GM10266 (cell line): ENCODE measurements at regions not wholly inside any gene's neighbourhood (a gene's known extent, or its start where the extent isn't known, plus 50 kb on each side); places are given as distances from the start of the nearest gene placed in this dataset.

Source experiments
- DNase-seq: peaks from one replicate; pipeline ENCODE4 v3.0.0; 2012; ENCODE audit errors: extremely low spot score
- CTCF ChIP-seq: IDR thresholded peaks from 2 replicates; pipeline ENCODE4 v1.5.1; 2012; ENCODE audit warnings: mild to moderate bottlenecking, low read depth; ENCODE audit not compliant: control insufficient read depth, insufficient read depth; ENCODE audit errors: missing control alignments

- TF ChIP-seq CTCF = no peak
- DNase-seq = no peak
Observed at GRCh38 chr11:81394311-81394710, 1339.4 kb downstream of the FAM181B start.

DNA sequence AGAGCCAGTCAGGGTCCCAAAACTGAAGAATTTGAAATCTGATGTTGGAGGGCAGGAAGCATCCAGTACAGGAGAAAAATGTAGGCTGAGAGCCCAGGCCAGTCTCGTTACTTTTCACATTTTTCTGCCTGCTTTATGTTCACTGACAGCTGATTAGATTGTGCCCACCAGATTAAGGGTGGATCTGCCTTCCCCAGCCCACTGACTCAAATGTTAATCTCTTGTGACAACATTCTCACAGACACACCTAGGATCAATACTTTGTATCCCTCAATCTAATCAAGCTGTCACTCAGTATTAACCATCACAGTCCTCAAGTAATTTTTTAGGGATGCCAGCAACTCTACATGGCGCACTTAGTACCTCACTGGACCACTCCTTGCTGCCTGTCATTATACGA, 1345.3 kb downstream of the FAM181B start:
- no peak for DNase-seq
- TF ChIP-seq CTCF = no peak

DNA sequence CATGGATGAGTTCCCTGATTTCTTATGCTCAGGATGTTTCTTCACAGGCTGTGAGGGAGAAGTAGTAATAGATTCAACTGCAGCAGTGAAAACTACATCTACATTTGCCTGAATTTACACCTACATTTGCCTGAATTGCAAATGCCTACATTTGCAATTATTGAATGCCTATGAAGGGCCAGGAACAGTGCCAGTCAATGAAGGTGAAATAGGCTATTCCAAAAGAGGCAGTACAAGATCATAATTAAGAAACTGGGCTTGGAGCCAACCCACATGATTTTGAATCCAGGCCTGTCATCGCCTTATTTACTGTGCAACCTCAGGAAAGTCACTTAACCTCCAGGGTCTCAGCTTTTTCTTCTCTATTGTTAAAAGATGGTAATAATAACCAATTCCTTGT, 1353.3 kb downstream of the FAM181B start:
- no peak for DNase-seq
- TF ChIP-seq CTCF = no peak

GRCh38 chr11:81377418-81377817, 1356.2 kb downstream of the FAM181B start:
- no peak for TF ChIP-seq CTCF
- no peak for DNase-seq

DNA sequence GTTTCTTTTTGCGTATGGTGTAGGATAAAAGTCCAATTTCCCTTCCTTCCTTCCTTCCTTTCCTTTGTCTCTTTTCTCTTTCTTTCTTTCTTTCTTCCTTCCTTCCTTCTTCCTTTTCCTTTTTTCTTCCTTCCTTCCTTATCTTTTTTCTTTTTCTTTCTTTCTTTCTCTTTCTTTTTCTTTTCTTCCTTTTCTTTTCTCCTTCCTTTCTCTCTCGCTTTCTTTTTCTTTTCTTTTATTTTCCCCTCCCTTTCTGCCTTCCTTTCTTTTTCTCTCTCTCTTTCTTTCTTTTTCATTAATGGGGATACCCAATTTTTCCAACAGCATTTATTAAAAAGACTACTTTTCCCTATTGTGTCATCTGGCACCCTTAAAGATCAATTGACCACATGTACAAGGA, 1359.7 kb downstream of the FAM181B start:
- TF ChIP-seq CTCF = no peak
- no peak for DNase-seq

DNA sequence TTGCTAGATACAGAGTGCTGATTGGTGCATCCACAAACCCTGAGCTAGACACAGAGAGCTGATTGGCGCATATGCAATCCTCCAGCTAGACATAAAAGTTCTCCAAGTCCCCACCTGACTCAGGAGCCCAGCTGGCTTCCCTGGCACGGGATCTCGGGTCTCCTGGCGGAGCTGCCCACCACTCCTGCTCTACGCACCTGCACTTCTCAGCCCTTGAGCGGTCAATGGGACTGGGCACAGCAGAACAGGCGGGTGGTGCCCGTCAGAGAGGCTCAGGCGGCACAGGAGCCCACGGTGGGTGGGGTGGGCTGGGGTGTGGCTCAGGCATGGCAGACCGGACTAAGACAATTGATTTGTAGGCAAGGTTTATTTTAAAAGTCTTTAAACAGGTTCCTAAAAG, 1365.5 kb downstream of the FAM181B start:
- TF ChIP-seq CTCF = no peak
- DNase-seq = no peak

GRCh38 chr11:81365496-81365895, 1368.2 kb downstream of the FAM181B start:
- no peak for DNase-seq
- TF ChIP-seq CTCF = no peak
